IMR-90 (cell line): ENCODE measurements at regions not wholly inside any gene's neighbourhood (a gene's known extent, or its start where the extent isn't known, plus 50 kb on each side); places are given as distances from the start of the nearest gene placed in this dataset.

Source experiments
- ATAC-seq: fragments of 200-7000 bp; cut with Tn5 transposase; 2 replicates; pipeline ENCODE4 v1.9.1; 2020; ENCODE audit warnings: low read depth, mild to moderate bottlenecking, moderate library complexity
- BruUV-seq: library from RNA; stranded (reverse); fragments of 400-500 nt; replicated peaks from 2 replicates; lab custom pipeline; 2021; lab: Mats Ljungman, UMichigan
- CTCF ChIA-PET: fragments of 300-600 bp; formaldehyde crosslinking; extraction: SDS; loops from one replicate; lab custom pipeline; 2021; ENCODE audit warnings: antibody characterized with exemption; lab: Yijun Ruan, JAX
- POLR2A ChIA-PET: fragments of 300-600 bp; sonication (Branson Sonifier 250); formaldehyde crosslinking; loops from one replicate; lab custom pipeline; 2022; ENCODE audit warnings: antibody characterized with exemption; ENCODE audit not compliant: unreplicated experiment; lab: Charles Lee
- DNase-seq: peaks from one replicate; pipeline ENCODE4 v3.0.0; 2013
- H2AFZ ChIP-seq: replicated peaks from 2 replicates; pipeline ENCODE3; 2013; ENCODE audit warnings: low read length, mild to moderate bottlenecking; ENCODE audit not compliant: poor library complexity
- H2AK5ac ChIP-seq: 2 replicates; pipeline ENCODE4 v1.6.1; 2013; ENCODE audit warnings: low read depth, low read length, inconsistent platforms
- H2AK9ac ChIP-seq: replicated peaks from 2 replicates; pipeline ENCODE3; 2013; ENCODE audit warnings: mild to moderate bottlenecking, low read depth, low read length, moderate library complexity; ENCODE audit not compliant: poor library complexity
- H2BK120ac ChIP-seq: 2 replicates; pipeline ENCODE4 v1.6.1; 2013; ENCODE audit warnings: low read depth, low read length, inconsistent platforms
- H2BK15ac ChIP-seq: 3 replicates; pipeline ENCODE4 v1.6.1; 2013; ENCODE audit warnings: low read depth, low read length, inconsistent platforms
- H2BK20ac ChIP-seq: 2 replicates; pipeline ENCODE4 v1.6.1; 2013; ENCODE audit warnings: low read depth, mild to moderate bottlenecking, inconsistent platforms, low read length, moderate library complexity
- H2BK5ac ChIP-seq: 2 replicates; pipeline ENCODE4 v1.6.1; 2013; ENCODE audit warnings: mild to moderate bottlenecking, low read depth, low read length, inconsistent platforms; ENCODE audit not compliant: poor library complexity, severe bottlenecking
- H3K14ac ChIP-seq: replicated peaks from 2 replicates; pipeline ENCODE4 v1.6.1; 2013; ENCODE audit warnings: low read depth, low read length, inconsistent platforms
- H3K18ac ChIP-seq: 2 replicates; pipeline ENCODE4 v1.6.1; 2013; ENCODE audit warnings: low read depth, low read length, control low read depth
- H3K23ac ChIP-seq: 2 replicates; pipeline ENCODE4 v1.6.1; 2013; ENCODE audit warnings: low read depth, low read length, inconsistent platforms
- H3K27ac ChIP-seq: 2 replicates; pipeline ENCODE4 v1.5.1; 2013; ENCODE audit warnings: mild to moderate bottlenecking, control low read depth, low read length; ENCODE audit not compliant: insufficient read depth
- H3K27me3 ChIP-seq: 2 replicates; pipeline ENCODE4 v1.6.1; 2013; ENCODE audit warnings: low read length; ENCODE audit not compliant: control insufficient read depth, insufficient read depth
- H3K36me3 ChIP-seq: 2 replicates; pipeline ENCODE4 v1.6.1; 2013; ENCODE audit warnings: low read length, mixed read lengths; ENCODE audit not compliant: control insufficient read depth, insufficient read depth
- H3K4ac ChIP-seq: 2 replicates; pipeline ENCODE4 v1.6.1; 2013; ENCODE audit warnings: low read depth, low read length, inconsistent platforms
- H3K4me1 ChIP-seq: 2 replicates; pipeline ENCODE4 v1.6.1; 2013; ENCODE audit warnings: low read length, mixed read lengths; ENCODE audit not compliant: control insufficient read depth, insufficient read depth
- H3K4me2 ChIP-seq: 2 replicates; pipeline ENCODE4 v1.6.1; 2013; ENCODE audit warnings: low read depth, mild to moderate bottlenecking, control low read depth, low read length, moderate library complexity
- H3K4me3 ChIP-seq: 2 replicates; pipeline ENCODE4 v1.5.1; 2013; ENCODE audit warnings: low read depth, mild to moderate bottlenecking, control low read depth, low read length, moderate library complexity; ENCODE audit not compliant: insufficient read depth
- H3K56ac ChIP-seq: 2 replicates; pipeline ENCODE4 v1.6.1; 2013; ENCODE audit warnings: low read length, inconsistent platforms; ENCODE audit not compliant: insufficient read depth; ENCODE audit errors: extremely low read depth
- H3K79me1 ChIP-seq, 2 experiments: 2 replicates each; pipeline ENCODE4 v1.6.1; 2013; ENCODE audit warnings: low read length in 2 of 2, inconsistent platforms in 1 of 2, low read depth in 1 of 2
- H3K9ac ChIP-seq: 2 replicates; pipeline ENCODE4 v1.6.1; 2013; ENCODE audit warnings: low read depth, low read length, control low read depth
- H3K9me1 ChIP-seq: 2 replicates; pipeline ENCODE4 v1.6.1; 2013; ENCODE audit warnings: low read length, inconsistent platforms; ENCODE audit not compliant: insufficient read depth
- H3K9me3 ChIP-seq: 2 replicates; pipeline ENCODE4 v1.6.1; 2013; ENCODE audit warnings: low read length; ENCODE audit not compliant: control insufficient read depth, insufficient read depth
- H4K20me1 ChIP-seq: 2 replicates; pipeline ENCODE4 v1.6.1; 2013; ENCODE audit warnings: low read length, inconsistent platforms; ENCODE audit not compliant: insufficient read depth
- H4K5ac ChIP-seq: 2 replicates; pipeline ENCODE4 v1.6.1; 2013; ENCODE audit warnings: mild to moderate bottlenecking, low read depth, low read length, control low read depth
- H4K8ac ChIP-seq, 2 experiments: 2 replicates each; pipeline ENCODE4 v1.6.1; 2013; ENCODE audit warnings: low read depth in 2 of 2, low read length in 2 of 2, control low read depth in 1 of 2, inconsistent platforms in 1 of 2
- H4K91ac ChIP-seq: 2 replicates; pipeline ENCODE4 v1.6.1; 2013; ENCODE audit warnings: low read depth, low read length, inconsistent platforms; ENCODE audit not compliant: insufficient read depth
- ELK1 ChIP-seq: fragments of 150-350 bp; IDR thresholded peaks from 2 replicates; pipeline ENCODE4 v1.6.1; 2016; ENCODE audit warnings: low read depth, mild to moderate bottlenecking, low read length, moderate library complexity, borderline replicate concordance
- FOS ChIP-seq: fragments of 150-350 bp; IDR thresholded peaks from 2 replicates; pipeline ENCODE4 v1.6.1; 2016; ENCODE audit warnings: low read depth, low read length
- MAFK ChIP-seq: IDR thresholded peaks from 2 replicates; pipeline ENCODE4 v1.6.1; 2012; ENCODE audit warnings: low read depth, low read length, improper control_type of control experiment
- MAZ ChIP-seq: IDR thresholded peaks from 2 replicates; pipeline ENCODE4 v1.6.1; 2012; ENCODE audit warnings: low read depth, mild to moderate bottlenecking, low read length, improper control_type of control experiment, moderate library complexity, borderline replicate concordance
- NFE2L2 ChIP-seq: fragments of 150-350 bp; IDR thresholded peaks from 2 replicates; pipeline ENCODE4 v1.6.1; 2016; ENCODE audit warnings: low read depth, mild to moderate bottlenecking, low read length
- POLR2A ChIP-seq: IDR thresholded peaks from 2 replicates; pipeline ENCODE4 v1.6.1; 2012; ENCODE audit warnings: mild to moderate bottlenecking, low read depth, low read length
- RAD21 ChIP-seq: IDR thresholded peaks from 2 replicates; pipeline ENCODE4 v1.6.1; 2012; ENCODE audit warnings: low read length, improper control_type of control experiment
- RCOR1 ChIP-seq: IDR thresholded peaks from 2 replicates; pipeline ENCODE4 v1.6.1; 2012; ENCODE audit warnings: mild to moderate bottlenecking, low read length, improper control_type of control experiment; ENCODE audit not compliant: insufficient replicate concordance
- SMC3 ChIP-seq: fragments of 150-350 bp; IDR thresholded peaks from 2 replicates; pipeline ENCODE4 v1.6.1; 2016; ENCODE audit warnings: low read depth, mild to moderate bottlenecking, antibody characterized with exemption, low read length, moderate library complexity
- WGBS, 2 experiments: methylation state at CpG; one replicate each; pipeline versions ENCODE4 v1.1.5 to v1.1.7; 2013; ENCODE audit warnings: missing lambda C conversion rate in 2 of 2; ENCODE audit not compliant: insufficient read length in 1 of 2; ENCODE audit errors: extremely low coverage in 2 of 2; 5-methylcytosine and 5-hydroxymethylcytosine counted together
- dilution Hi-C: fragments of 300-500 bp; cut with HindIII; formaldehyde crosslinking; loops from one replicate; pipeline ENCODE4 v1.14.3; 2018; ENCODE audit warnings: low sequenced_read_pairs; ENCODE audit not compliant: unreplicated experiment
- in situ Hi-C: fragments of 300-500 bp; cut with MboI; formaldehyde crosslinking; loops from 3 replicates; pipeline ENCODE4 v1.14.3; 2019; ENCODE audit warnings: low sequenced_read_pairs, inconsistent platforms, mixed read lengths
- intact Hi-C: fragments of 100-400 bp; cut with micrococcal nuclease; formaldehyde crosslinking; loops from 2 replicates; pipeline ENCODE4 v1.10.0; 2022
- TF ChIP-seq, protein P1 (sequence below): conservative IDR thresholded peaks from 2 replicates; pipeline ENCODE4 v1.5.1; 2012; ENCODE audit warnings: mild to moderate bottlenecking, low read depth, low read length, improper control_type of control experiment

- Histone ChIP-seq H3K23ac (no peak overlapping the region), H3K9me1 (no peaks in the 10 kb centered on the region), H3K14ac (no peak overlapping the region), H3K27ac (no peak overlapping the region), H2BK15ac (no peak overlapping the region), H3K56ac (no peak overlapping the region), H2AFZ (peak overlapping the region; percentile 21), H4K20me1 (no peaks in the 10 kb centered on the region), H4K8ac (no peak overlapping the region), H4K5ac (no peak overlapping the region), H3K4me3 (no peak overlapping the region), H3K4me1 (no peaks in the 10 kb centered on the region), H2BK120ac (no peak overlapping the region), H3K79me1 (no peaks in the 10 kb centered on the region), H2AK9ac (peak overlapping the region; percentile 16), H3K9ac (no peak overlapping the region), H3K9me3 (no peaks in the 10 kb centered on the region), H2AK5ac (no peak overlapping the region), H3K27me3 (0 out of 2 replicates have a peak, but pooled peaks cover 1% of the 10 kb centered on the region), H2BK5ac (no peak overlapping the region), H4K91ac (no peak overlapping the region), H3K18ac (no peak overlapping the region), H3K4ac (no peak overlapping the region), H3K36me3 (no peaks in the 10 kb centered on the region), H2BK20ac (no peak overlapping the region), H3K4me2 (no peak overlapping the region)
- TF ChIP-seq MAFK: no peak
- TF ChIP-seq MAZ: no peak
- no peak for TF ChIP-seq NFE2L2
- TF ChIP-seq POLR2A: no peak
- no peak for TF ChIP-seq RCOR1
- TF ChIP-seq SMC3: no peak
- TF ChIP-seq ELK1: no peak
- TF ChIP-seq, protein P1, sequence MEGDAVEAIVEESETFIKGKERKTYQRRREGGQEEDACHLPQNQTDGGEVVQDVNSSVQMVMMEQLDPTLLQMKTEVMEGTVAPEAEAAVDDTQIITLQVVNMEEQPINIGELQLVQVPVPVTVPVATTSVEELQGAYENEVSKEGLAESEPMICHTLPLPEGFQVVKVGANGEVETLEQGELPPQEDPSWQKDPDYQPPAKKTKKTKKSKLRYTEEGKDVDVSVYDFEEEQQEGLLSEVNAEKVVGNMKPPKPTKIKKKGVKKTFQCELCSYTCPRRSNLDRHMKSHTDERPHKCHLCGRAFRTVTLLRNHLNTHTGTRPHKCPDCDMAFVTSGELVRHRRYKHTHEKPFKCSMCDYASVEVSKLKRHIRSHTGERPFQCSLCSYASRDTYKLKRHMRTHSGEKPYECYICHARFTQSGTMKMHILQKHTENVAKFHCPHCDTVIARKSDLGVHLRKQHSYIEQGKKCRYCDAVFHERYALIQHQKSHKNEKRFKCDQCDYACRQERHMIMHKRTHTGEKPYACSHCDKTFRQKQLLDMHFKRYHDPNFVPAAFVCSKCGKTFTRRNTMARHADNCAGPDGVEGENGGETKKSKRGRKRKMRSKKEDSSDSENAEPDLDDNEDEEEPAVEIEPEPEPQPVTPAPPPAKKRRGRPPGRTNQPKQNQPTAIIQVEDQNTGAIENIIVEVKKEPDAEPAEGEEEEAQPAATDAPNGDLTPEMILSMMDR: no peak
- TF ChIP-seq RAD21: no peak
- no peak for TF ChIP-seq FOS
- CTCF ChIA-PET: interaction anchor here (0.9 kb wide), 1 partner anchor 457 kb away, joined by 3 read pairs; no protein-coding TSS in a partner anchor
- dilution Hi-C loops (no loop called here), in situ Hi-C loops (no loop called here), intact Hi-C loops (no loop called here)
- DNase-seq (no peak), ATAC-seq (no peak)
- WGBS, 2 experiments: 33% methylated on average over 1 of the region's 3 CpGs; no CpG with 5 or more reads in 1 of the 2 experiments
- no TSS peak for BruUV-seq
- POLR2A ChIA-PET: no interaction called here
These were observed 111.5 kb downstream of the NPY start for GRCh38 chr7:24395512-24395911.
